ENCODE measurements at regions not wholly inside any gene's neighbourhood (a gene's known extent, or its start where the extent isn't known, plus 50 kb on each side); places are given as distances from the start of the nearest gene placed in this dataset.
A peak's percentile ranks its signal among the peaks of the same experiment; 100 is the strongest.

DNA sequence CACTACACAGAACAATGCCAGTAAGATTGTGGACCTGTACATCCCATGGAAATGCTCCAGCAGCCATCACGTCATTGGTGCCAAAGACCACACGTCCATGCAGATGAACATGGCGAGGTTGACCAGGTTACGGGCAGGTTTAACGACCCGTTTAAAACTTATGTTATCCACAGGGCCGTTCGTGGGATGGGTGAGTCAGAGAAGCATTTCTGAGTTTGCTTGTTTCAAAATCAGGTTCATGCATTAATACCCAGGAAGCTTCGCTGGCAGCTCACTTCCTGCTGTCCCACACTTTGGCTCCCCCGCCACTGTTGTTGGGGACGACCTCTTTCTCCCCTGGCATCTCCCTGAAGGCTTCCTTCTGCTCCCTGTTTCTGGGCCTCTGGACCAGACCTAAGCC, 194.1 kb downstream of the USP12 start:
- H3K4me1 ChIP-seq (ENCODE audit: control insufficient read depth in 1 of 2, insufficient read depth in 2 of 2, low read length in 2 of 2): peaks cover 15 to 20% of the 10 kb centered on the region in 2 donors
- peak overlapping the region; percentile 22 to 84 (median 80) for H3K27ac Mint-ChIP-seq
- H3K4me2 ChIP-seq (replicated peaks; ENCODE audit: extremely low read depth, low read length, poor library complexity, severe bottlenecking): peak overlapping the region; percentile 64
- WGBS (ENCODE audit: insufficient coverage): 13% methylated on average over 8 of the region's 11 CpGs
- H3K9me3 ChIP-seq (replicated peaks in 1 of 2; ENCODE audit: control insufficient read depth in 1 of 2, insufficient read depth in 1 of 2, low read length in 2 of 2): no peaks in the 10 kb centered on the region
- peak overlapping the region in 1 of 2 donors; percentile 72 for H3K27ac ChIP-seq (ENCODE audit: low read depth in 1 of 2, low read length in 2 of 2)
- peak overlapping the region; percentile 42 for H3K9ac ChIP-seq (ENCODE audit: insufficient read depth, low read length, poor library complexity, severe bottlenecking)
- peak overlapping the region; percentile 11 to 55 (median 13) for H3K4me3 ChIP-seq (replicated peaks in 1 of 3; ENCODE audit: low read depth in 2 of 3, low read length in 3 of 3)
- no peaks in the 10 kb centered on the region for H3K36me3 Mint-ChIP-seq
- TF ChIP-seq CTCF (IDR thresholded peaks at IDR 0.05): no peak
- intact Hi-C loops (cut with micrococcal nuclease): loop anchor here in 1 of 2 donors (10.0 kb wide), 1 partner anchor 197 kb away; the partner anchor contains the start of gene USP12
- no peaks in the 10 kb centered on the region for H3K79me2 ChIP-seq (ENCODE audit: insufficient read depth, low read length)
- H3K36me3 ChIP-seq (replicated peaks in 1 of 2; ENCODE audit: control insufficient read depth in 1 of 2, insufficient read depth in 2 of 2, low read length in 2 of 2): no peaks in the 10 kb centered on the region
- peaks cover 0 to 3% (median 1%) of the 10 kb centered on the region in 3 donors for H3K27me3 Mint-ChIP-seq (ENCODE audit: low read depth in 3 of 3)
- peaks cover 20% of the 10 kb centered on the region for H3K4me1 Mint-ChIP-seq
- H3K4me3 Mint-ChIP-seq: peak overlapping the region; percentile 71 to 77
- no peaks in the 10 kb centered on the region for H4K20me1 ChIP-seq (ENCODE audit: insufficient read depth, low read length)
- H2AFZ ChIP-seq (ENCODE audit: insufficient read depth, low read depth, low read length, poor library complexity, severe bottlenecking): peak overlapping the region; percentile 75
- peaks cover 0 to 1% (median 0%) of the 10 kb centered on the region in 7 donors for H3K9me3 Mint-ChIP-seq
- DNase-seq: peak; percentile 48 to 69 (median 65)
- no peaks in the 10 kb centered on the region for H3K27me3 ChIP-seq (ENCODE audit: control insufficient read depth in 2 of 2, insufficient read depth in 2 of 2, low read length in 2 of 2)

DNA sequence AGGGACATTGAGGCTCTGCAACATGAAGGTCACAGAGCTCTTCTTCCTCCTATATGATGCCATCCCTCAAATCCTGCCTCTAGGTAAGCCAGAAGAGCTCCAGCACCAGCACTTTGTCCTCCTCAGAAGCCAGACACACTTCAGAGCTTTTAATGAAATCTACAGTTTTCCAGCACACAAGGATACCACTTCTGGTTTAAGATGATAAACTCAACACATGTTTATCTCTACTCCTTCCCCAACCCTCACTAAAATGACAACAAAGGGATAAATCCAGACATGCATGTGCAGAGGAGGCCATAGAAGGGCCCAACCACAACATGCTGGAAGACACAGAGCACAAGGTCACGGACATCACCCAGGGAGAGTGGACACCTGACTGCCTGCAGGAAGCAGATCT, 195.3 kb downstream of the USP12 start:
- intact Hi-C loops (cut with micrococcal nuclease): loop anchor here in 1 of 2 donors (10.0 kb wide), 1 partner anchor 198 kb away; the partner anchor contains the start of gene USP12
- H4K20me1 ChIP-seq (ENCODE audit: insufficient read depth, low read length): no peaks in the 10 kb centered on the region
- no peaks in the 10 kb centered on the region for H3K27me3 ChIP-seq (ENCODE audit: control insufficient read depth in 2 of 2, insufficient read depth in 2 of 2, low read length in 2 of 2)
- no peaks in the 10 kb centered on the region for H3K9me3 ChIP-seq (replicated peaks in 1 of 2; ENCODE audit: control insufficient read depth in 1 of 2, insufficient read depth in 1 of 2, low read length in 2 of 2)
- DNase-seq: no peak
- no CpG with 5 or more reads among the region's 1 CpG for WGBS (ENCODE audit: insufficient coverage)
- H3K4me1 ChIP-seq (ENCODE audit: control insufficient read depth in 1 of 2, insufficient read depth in 2 of 2, low read length in 2 of 2): peaks cover 13 to 17% of the 10 kb centered on the region in 2 donors
- Mint-ChIP-seq H3K27me3 (ENCODE audit: low read depth in 3 of 3) (peaks cover 0 to 4% (median 1%) of the 10 kb centered on the region in 3 donors), H3K36me3 (no peaks in the 10 kb centered on the region), H3K27ac (peak overlapping the region in 1 of 7 donors; percentile 72), H3K9me3 (peaks cover 0 to 1% (median 0%) of the 10 kb centered on the region in 7 donors), H3K4me1 (peaks cover 19% of the 10 kb centered on the region), H3K4me3 (no peak overlapping the region)
- peak overlapping the region; percentile 25 for H2AFZ ChIP-seq (ENCODE audit: insufficient read depth, low read depth, low read length, poor library complexity, severe bottlenecking)
- H3K79me2 ChIP-seq (ENCODE audit: insufficient read depth, low read length): no peaks in the 10 kb centered on the region
- no peaks in the 10 kb centered on the region for H3K36me3 ChIP-seq (replicated peaks in 1 of 2; ENCODE audit: control insufficient read depth in 1 of 2, insufficient read depth in 2 of 2, low read length in 2 of 2)
- no peak overlapping the region for H3K9ac ChIP-seq (ENCODE audit: insufficient read depth, low read length, poor library complexity, severe bottlenecking)
- TF ChIP-seq CTCF (IDR thresholded peaks at IDR 0.05): no peak
- no peak overlapping the region for H3K4me2 ChIP-seq (replicated peaks; ENCODE audit: extremely low read depth, low read length, poor library complexity, severe bottlenecking)
- no peak overlapping the region for H3K4me3 ChIP-seq (replicated peaks in 1 of 3; ENCODE audit: low read depth in 2 of 3, low read length in 3 of 3)
- no peak overlapping the region for H3K27ac ChIP-seq (ENCODE audit: low read depth in 1 of 2, low read length in 2 of 2)

Data from CD14-positive monocyte (primary cell).